GM23338 (cell line): ENCODE measurements at regions not wholly inside any gene's neighbourhood (a gene's known extent, or its start where the extent isn't known, plus 50 kb on each side); places are given as distances from the start of the nearest gene placed in this dataset.

Experiments used
- ATAC-seq: fragments of 200-7000 bp; cut with Tn5 transposase; 3 replicates; pipeline ENCODE4 v1.9.1; 2020
- DNase-seq: peaks from one replicate; pipeline ENCODE4 v3.0.0-alpha.2; 2015; ENCODE audit warnings: low spot score
- H2AFZ ChIP-seq: fragments of 200-600 bp; sonication (generic); 2 replicates; pipeline ENCODE4 v1.8.0; 2016; ENCODE audit warnings: antibody characterized with exemption, mild to moderate bottlenecking, moderate library complexity
- H3F3A ChIP-seq: fragments of 200-600 bp; sonication (generic); replicated peaks from 2 replicates; pipeline ENCODE4 v1.8.0; 2017; ENCODE audit warnings: antibody characterized with exemption, mixed run types, low read depth
- H3K27ac ChIP-seq: fragments of 200-600 bp; sonication (generic); 2 replicates; pipeline ENCODE4 v1.6.1; 2016; ENCODE audit warnings: low read depth
- H3K27me3 ChIP-seq: fragments of 200-600 bp; sonication (generic); 2 replicates; pipeline ENCODE4 v1.8.0; 2016; ENCODE audit warnings: mild to moderate bottlenecking, mixed run types, moderate library complexity; ENCODE audit not compliant: insufficient read depth
- H3K36me3 ChIP-seq: fragments of 200-600 bp; sonication (generic); 2 replicates; pipeline ENCODE4 v1.8.0; 2016; ENCODE audit warnings: mild to moderate bottlenecking; ENCODE audit not compliant: insufficient read depth
- H3K4me1 ChIP-seq: fragments of 200-600 bp; sonication (generic); 2 replicates; pipeline ENCODE4 v1.8.0; 2016; ENCODE audit warnings: mild to moderate bottlenecking, moderate library complexity; ENCODE audit not compliant: insufficient read depth
- H3K4me2 ChIP-seq: fragments of 200-600 bp; sonication (generic); 2 replicates; pipeline ENCODE4 v1.7.1; 2017; ENCODE audit warnings: mixed run types
- H3K4me3 ChIP-seq: fragments of 200-600 bp; sonication (generic); 2 replicates; pipeline ENCODE4 v1.6.1; 2016; ENCODE audit warnings: mixed run types
- H3K79me2 ChIP-seq: fragments of 200-600 bp; sonication (generic); replicated peaks from 2 replicates; pipeline ENCODE4 v1.8.0; 2017; ENCODE audit warnings: mild to moderate bottlenecking; ENCODE audit not compliant: insufficient read depth
- H3K9me2 ChIP-seq: fragments of 200-600 bp; sonication (generic); 2 replicates; pipeline ENCODE4 v1.8.0; 2017; ENCODE audit not compliant: insufficient read depth
- H4K20me1 ChIP-seq: fragments of 200-600 bp; sonication (generic); replicated peaks from 2 replicates; pipeline ENCODE4 v1.8.0; 2017; ENCODE audit warnings: mild to moderate bottlenecking; ENCODE audit not compliant: insufficient read depth
- H3K27ac Mint-ChIP-seq: 2 replicates; pipeline ENCODE4 v1.8.0; 2020; ENCODE audit warnings: inconsistent platforms, mild to moderate bottlenecking, moderate library complexity, mixed read lengths
- H3K27me3 Mint-ChIP-seq: 3 replicates; pipeline ENCODE4 v1.8.0; 2022; ENCODE audit warnings: low read depth, mild to moderate bottlenecking, moderate library complexity, mixed read lengths, inconsistent platforms; ENCODE audit not compliant: insufficient read depth, poor library complexity
- H3K36me3 Mint-ChIP-seq: 3 replicates; pipeline ENCODE4 v1.8.0; 2021; ENCODE audit warnings: low read depth, mild to moderate bottlenecking, inconsistent platforms, moderate library complexity, mixed read lengths
- H3K4me1 Mint-ChIP-seq: 3 replicates; pipeline ENCODE4 v1.8.0; 2020; ENCODE audit warnings: mild to moderate bottlenecking, inconsistent platforms, mixed read lengths
- H3K4me3 Mint-ChIP-seq: 3 replicates; pipeline ENCODE4 v1.8.0; 2021; ENCODE audit warnings: moderate library complexity, mild to moderate bottlenecking, inconsistent platforms, mixed read lengths
- H3K9me3 Mint-ChIP-seq: 3 replicates; pipeline ENCODE4 v1.8.0; 2020; ENCODE audit warnings: moderate library complexity, mild to moderate bottlenecking, inconsistent platforms, mixed read lengths
- NANOG ChIP-seq: IDR thresholded peaks from 2 replicates; pipeline ENCODE4 v1.6.1; 2016; ENCODE audit warnings: antibody characterized with exemption, borderline replicate concordance
- POLR2AphosphoS5 ChIP-seq: IDR thresholded peaks from 2 replicates; pipeline ENCODE4 v1.6.1; 2016; ENCODE audit warnings: antibody characterized with exemption, low read depth
- STAT1 ChIP-seq: IDR thresholded peaks from one replicate; pipeline ENCODE4 v1.6.1; 2016; ENCODE audit warnings: antibody characterized with exemption; ENCODE audit not compliant: unreplicated experiment
- ZNF114 ChIP-seq: fragments of 250-450 bp; sonication (Bioruptor Pico); IDR thresholded peaks from 2 replicates; pipeline ENCODE4 v1.5.0; 2020; ENCODE audit warnings: mild to moderate bottlenecking, moderate library complexity
- ZNF331 ChIP-seq: fragments of 250-450 bp; sonication (Bioruptor Pico); IDR thresholded peaks from 2 replicates; pipeline ENCODE4 v1.5.0; 2020; ENCODE audit warnings: low read depth, mild to moderate bottlenecking, moderate library complexity
- TF ChIP-seq, protein P1 (sequence below), 2 experiments: fragments of 200-600 bp in 1 of 2; sonication (generic) in 1 of 2; conservative IDR thresholded peaks; 2 replicates each; pipeline versions ENCODE4 v1.5.1 to v1.6.1; 2016 to 2017; ENCODE audit warnings: antibody characterized with exemption in 2 of 2, low read depth in 2 of 2, mild to moderate bottlenecking in 2 of 2, moderate library complexity in 1 of 2
- TF ChIP-seq, protein P2 (sequence below): fragments of 250-450 bp; sonication (Bioruptor Pico); IDR thresholded peaks from 2 replicates; pipeline ENCODE4 v1.5.0; 2020; ENCODE audit warnings: mild to moderate bottlenecking, moderate library complexity

DNA sequence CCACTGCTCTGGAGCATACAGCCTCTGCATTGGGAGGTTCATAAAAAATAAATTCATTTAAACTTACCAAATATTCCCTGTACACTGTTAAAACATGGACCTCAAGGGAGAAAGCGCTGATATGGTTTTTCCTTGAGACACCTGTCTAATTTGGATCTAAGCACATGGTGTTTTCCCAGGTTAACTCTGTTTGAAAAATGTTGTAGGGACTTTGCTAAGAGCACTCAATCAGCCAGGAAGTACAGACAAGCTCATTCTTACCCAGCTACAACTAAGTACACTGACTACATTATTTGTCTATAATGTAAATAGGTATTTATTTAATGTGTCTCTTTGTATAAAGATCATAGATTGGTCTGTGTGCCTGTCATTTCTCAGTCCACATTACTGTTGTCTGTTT lies 61.8 kb upstream of the BCAR3 start:
- H3K4me3 ChIP-seq, result no peak overlapping the region
- H3K4me1 ChIP-seq, result no peaks in the 10 kb centered on the region
- H3K27me3 ChIP-seq, result no peaks in the 10 kb centered on the region
- no peaks in the 10 kb centered on the region for H3K9me2 ChIP-seq
- no peaks in the 10 kb centered on the region for H3K79me2 ChIP-seq
- no peak overlapping the region for H3K27ac Mint-ChIP-seq
- H3F3A ChIP-seq, result no peaks in the 10 kb centered on the region
- TF ChIP-seq, protein P1, sequence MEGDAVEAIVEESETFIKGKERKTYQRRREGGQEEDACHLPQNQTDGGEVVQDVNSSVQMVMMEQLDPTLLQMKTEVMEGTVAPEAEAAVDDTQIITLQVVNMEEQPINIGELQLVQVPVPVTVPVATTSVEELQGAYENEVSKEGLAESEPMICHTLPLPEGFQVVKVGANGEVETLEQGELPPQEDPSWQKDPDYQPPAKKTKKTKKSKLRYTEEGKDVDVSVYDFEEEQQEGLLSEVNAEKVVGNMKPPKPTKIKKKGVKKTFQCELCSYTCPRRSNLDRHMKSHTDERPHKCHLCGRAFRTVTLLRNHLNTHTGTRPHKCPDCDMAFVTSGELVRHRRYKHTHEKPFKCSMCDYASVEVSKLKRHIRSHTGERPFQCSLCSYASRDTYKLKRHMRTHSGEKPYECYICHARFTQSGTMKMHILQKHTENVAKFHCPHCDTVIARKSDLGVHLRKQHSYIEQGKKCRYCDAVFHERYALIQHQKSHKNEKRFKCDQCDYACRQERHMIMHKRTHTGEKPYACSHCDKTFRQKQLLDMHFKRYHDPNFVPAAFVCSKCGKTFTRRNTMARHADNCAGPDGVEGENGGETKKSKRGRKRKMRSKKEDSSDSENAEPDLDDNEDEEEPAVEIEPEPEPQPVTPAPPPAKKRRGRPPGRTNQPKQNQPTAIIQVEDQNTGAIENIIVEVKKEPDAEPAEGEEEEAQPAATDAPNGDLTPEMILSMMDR (conservative IDR thresholded peaks at IDR 0.05; ENCODE audit: low read depth in 2 of 2), result no peak
- no peak for TF ChIP-seq POLR2AphosphoS5
- TF ChIP-seq ZNF114, result no peak
- no peak for TF ChIP-seq NANOG
- no peak for TF ChIP-seq ZNF331 (CRISPR knock-in tag)
- no peak for TF ChIP-seq STAT1
- TF ChIP-seq, protein P2, sequence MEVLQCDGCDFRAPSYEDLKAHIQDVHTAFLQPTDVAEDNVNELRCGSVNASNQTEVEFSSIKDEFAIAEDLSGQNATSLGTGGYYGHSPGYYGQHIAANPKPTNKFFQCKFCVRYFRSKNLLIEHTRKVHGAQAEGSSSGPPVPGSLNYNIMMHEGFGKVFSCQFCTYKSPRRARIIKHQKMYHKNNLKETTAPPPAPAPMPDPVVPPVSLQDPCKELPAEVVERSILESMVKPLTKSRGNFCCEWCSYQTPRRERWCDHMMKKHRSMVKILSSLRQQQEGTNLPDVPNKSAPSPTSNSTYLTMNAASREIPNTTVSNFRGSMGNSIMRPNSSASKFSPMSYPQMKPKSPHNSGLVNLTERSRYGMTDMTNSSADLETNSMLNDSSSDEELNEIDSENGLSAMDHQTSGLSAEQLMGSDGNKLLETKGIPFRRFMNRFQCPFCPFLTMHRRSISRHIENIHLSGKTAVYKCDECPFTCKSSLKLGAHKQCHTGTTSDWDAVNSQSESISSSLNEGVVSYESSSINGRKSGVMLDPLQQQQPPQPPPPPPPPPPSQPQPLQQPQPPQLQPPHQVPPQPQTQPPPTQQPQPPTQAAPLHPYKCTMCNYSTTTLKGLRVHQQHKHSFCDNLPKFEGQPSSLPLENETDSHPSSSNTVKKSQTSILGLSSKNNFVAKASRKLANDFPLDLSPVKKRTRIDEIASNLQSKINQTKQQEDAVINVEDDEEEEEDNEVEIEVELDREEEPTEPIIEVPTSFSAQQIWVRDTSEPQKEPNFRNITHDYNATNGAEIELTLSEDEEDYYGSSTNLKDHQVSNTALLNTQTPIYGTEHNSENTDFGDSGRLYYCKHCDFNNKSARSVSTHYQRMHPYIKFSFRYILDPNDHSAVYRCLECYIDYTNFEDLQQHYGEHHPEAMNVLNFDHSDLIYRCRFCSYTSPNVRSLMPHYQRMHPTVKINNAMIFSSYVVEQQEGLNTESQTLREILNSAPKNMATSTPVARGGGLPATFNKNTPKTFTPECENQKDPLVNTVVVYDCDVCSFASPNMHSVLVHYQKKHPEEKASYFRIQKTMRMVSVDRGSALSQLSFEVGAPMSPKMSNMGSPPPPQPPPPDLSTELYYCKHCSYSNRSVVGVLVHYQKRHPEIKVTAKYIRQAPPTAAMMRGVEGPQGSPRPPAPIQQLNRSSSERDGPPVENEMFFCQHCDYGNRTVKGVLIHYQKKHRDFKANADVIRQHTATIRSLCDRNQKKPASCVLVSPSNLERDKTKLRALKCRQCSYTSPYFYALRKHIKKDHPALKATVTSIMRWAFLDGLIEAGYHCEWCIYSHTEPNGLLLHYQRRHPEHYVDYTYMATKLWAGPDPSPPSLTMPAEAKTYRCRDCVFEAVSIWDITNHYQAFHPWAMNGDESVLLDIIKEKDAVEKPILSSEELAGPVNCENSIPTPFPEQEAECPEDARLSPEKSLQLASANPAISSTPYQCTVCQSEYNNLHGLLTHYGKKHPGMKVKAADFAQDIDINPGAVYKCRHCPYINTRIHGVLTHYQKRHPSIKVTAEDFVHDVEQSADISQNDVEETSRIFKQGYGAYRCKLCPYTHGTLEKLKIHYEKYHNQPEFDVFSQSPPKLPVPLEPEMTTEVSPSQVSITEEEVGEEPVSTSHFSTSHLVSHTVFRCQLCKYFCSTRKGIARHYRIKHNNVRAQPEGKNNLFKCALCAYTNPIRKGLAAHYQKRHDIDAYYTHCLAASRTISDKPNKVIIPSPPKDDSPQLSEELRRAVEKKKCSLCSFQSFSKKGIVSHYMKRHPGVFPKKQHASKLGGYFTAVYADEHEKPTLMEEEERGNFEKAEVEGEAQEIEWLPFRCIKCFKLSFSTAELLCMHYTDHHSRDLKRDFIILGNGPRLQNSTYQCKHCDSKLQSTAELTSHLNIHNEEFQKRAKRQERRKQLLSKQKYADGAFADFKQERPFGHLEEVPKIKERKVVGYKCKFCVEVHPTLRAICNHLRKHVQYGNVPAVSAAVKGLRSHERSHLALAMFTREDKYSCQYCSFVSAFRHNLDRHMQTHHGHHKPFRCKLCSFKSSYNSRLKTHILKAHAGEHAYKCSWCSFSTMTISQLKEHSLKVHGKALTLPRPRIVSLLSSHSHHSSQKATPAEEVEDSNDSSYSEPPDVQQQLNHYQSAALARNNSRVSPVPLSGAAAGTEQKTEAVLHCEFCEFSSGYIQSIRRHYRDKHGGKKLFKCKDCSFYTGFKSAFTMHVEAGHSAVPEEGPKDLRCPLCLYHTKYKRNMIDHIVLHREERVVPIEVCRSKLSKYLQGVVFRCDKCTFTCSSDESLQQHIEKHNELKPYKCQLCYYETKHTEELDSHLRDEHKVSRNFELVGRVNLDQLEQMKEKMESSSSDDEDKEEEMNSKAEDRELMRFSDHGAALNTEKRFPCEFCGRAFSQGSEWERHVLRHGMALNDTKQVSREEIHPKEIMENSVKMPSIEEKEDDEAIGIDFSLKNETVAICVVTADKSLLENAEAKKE (CRISPR knock-in tag), result no peak
- H4K20me1 ChIP-seq, result no peaks in the 10 kb centered on the region
- peaks cover 13% of the 10 kb centered on the region for H3K9me3 Mint-ChIP-seq
- H3K4me2 ChIP-seq, result no peak overlapping the region
- peaks cover 1% of the 10 kb centered on the region for H3K27me3 Mint-ChIP-seq
- DNase-seq, result no peak
- H2AFZ ChIP-seq, result no peak overlapping the region
- ATAC-seq, result no peak
- H3K36me3 ChIP-seq, result no peaks in the 10 kb centered on the region
- peaks cover 3% of the 10 kb centered on the region; the same call in 2 of the 3 replicates for H3K4me1 Mint-ChIP-seq
- peaks cover 3% of the 10 kb centered on the region; the same call in 1 of the 3 replicates for H3K36me3 Mint-ChIP-seq
- no peak overlapping the region for H3K27ac ChIP-seq
- no peak overlapping the region for H3K4me3 Mint-ChIP-seq
